HepG2 (cell line): ENCODE measurements at regions not wholly inside any gene's neighbourhood (a gene's known extent, or its start where the extent isn't known, plus 50 kb on each side); places are given as distances from the start of the nearest gene placed in this dataset.

Experiments used
- ATAC-seq: fragments of 200-7000 bp; cut with Tn5 transposase; 3 replicates; pipeline ENCODE4 v1.9.1; 2020; ENCODE audit warnings: mild to moderate bottlenecking, moderate library complexity
- BruUV-seq: library from RNA; stranded (reverse); fragments of 400-500 nt; replicated peaks from 2 replicates; lab custom pipeline; 2021; lab: Mats Ljungman, UMichigan
- CTCF ChIA-PET: fragments of 300-600 bp; formaldehyde crosslinking; extraction: SDS; loops from one replicate; lab custom pipeline; 2021; ENCODE audit warnings: low total read pairs, inconsistent platforms, low intra/inter-chr PET ratio; lab: Yijun Ruan, JAX
- POLR2A ChIA-PET: fragments of 350-600 bp; sonication (Branson Sonifier 250); formaldehyde crosslinking; loops from one replicate; lab custom pipeline; 2020; ENCODE audit warnings: antibody characterized with exemption, inconsistent platforms; lab: Yijun Ruan, JAX
- DNase-seq: peaks from one replicate; pipeline ENCODE4 v3.0.0-alpha.2; 2015; ENCODE audit warnings: low spot score
- FAIRE-seq: peaks from 3 replicates; lab custom pipeline; 2011; peaks lifted over from hg19 to GRCh38; lab: Jason Lieb, UNC
- H2AFZ ChIP-seq: one replicate; pipeline ENCODE4 v1.6.1; 2011; ENCODE audit warnings: low read length, inconsistent platforms
- H3K27ac ChIP-seq: fragments of 300-600 bp; 3 replicates; pipeline ENCODE4 v1.8.0; 2011; ENCODE audit warnings: mixed run types, mild to moderate bottlenecking, mixed read lengths, low read length, inconsistent platforms; ENCODE audit not compliant: insufficient read depth; ENCODE audit errors: extremely low read length
- H3K27me3 ChIP-seq, 2 experiments: fragments of 200-600 bp in 1 of 2; 2 replicates in 1 of 2; 3 replicates in 1 of 2; pipeline versions ENCODE4 v1.6.0 to v1.8.0; 2011; ENCODE audit warnings: low read length in 2 of 2, mild to moderate bottlenecking in 2 of 2, moderate library complexity in 2 of 2, inconsistent platforms in 1 of 2; ENCODE audit not compliant: insufficient read depth in 2 of 2, control insufficient read depth in 1 of 2
- H3K36me3 ChIP-seq, 2 experiments: fragments of 200-600 bp in 1 of 2; replicated peaks in 1 of 2; 2 replicates in 1 of 2; 3 replicates in 1 of 2; pipeline versions ENCODE4 v1.5.1 to v1.8.0; 2011; ENCODE audit warnings: low read length in 2 of 2, inconsistent platforms in 1 of 2; ENCODE audit not compliant: insufficient read depth in 2 of 2, control insufficient read depth in 1 of 2
- H3K4me1 ChIP-seq: 2 replicates; pipeline ENCODE4 v1.5.1; 2012; ENCODE audit warnings: low read length, inconsistent platforms; ENCODE audit not compliant: insufficient read depth
- H3K4me2 ChIP-seq: 2 replicates; pipeline ENCODE4 v1.6.0; 2011; ENCODE audit warnings: low read depth, low read length, inconsistent platforms
- H3K4me3 ChIP-seq, 3 experiments: fragments of 200-600 bp in 1 of 3; sonication (generic), shearing (Covaris generic) in 1 of 3; replicated peaks in 1 of 3; 2 replicates each; pipeline ENCODE4 v1.5.1; 2011 to 2016; ENCODE audit warnings: low read length in 3 of 3, inconsistent platforms in 2 of 3, low read depth in 2 of 3, mild to moderate bottlenecking in 2 of 3, control low read depth in 1 of 3, mixed read lengths in 1 of 3; ENCODE audit not compliant: insufficient read depth in 1 of 3
- H3K79me2 ChIP-seq: one replicate; pipeline ENCODE4 v1.6.1; 2011; ENCODE audit warnings: low read length, inconsistent platforms; ENCODE audit not compliant: insufficient read depth
- H3K9ac ChIP-seq: 2 replicates; pipeline ENCODE4 v1.6.0; 2011; ENCODE audit warnings: mild to moderate bottlenecking, low read depth, low read length, inconsistent platforms; ENCODE audit not compliant: insufficient read depth
- H3K9me3 ChIP-seq: 2 replicates; pipeline ENCODE4 v1.5.1; 2012; ENCODE audit warnings: mild to moderate bottlenecking, low read length
- H4K20me1 ChIP-seq: 2 replicates; pipeline ENCODE4 v1.6.0; 2011; ENCODE audit warnings: inconsistent platforms, mild to moderate bottlenecking, low read length, moderate library complexity; ENCODE audit not compliant: insufficient read depth
- CEBPB ChIP-seq: IDR thresholded peaks from 2 replicates; pipeline ENCODE4 v1.6.1; 2011; ENCODE audit warnings: low read depth, low read length, improper control_type of control experiment, borderline replicate concordance
- KLF6 ChIP-seq: IDR thresholded peaks from 2 replicates; pipeline ENCODE4 v1.8.0; 2016; ENCODE audit warnings: missing biosample characterization, missing genetic modification reagents
- POLR2G ChIP-seq: fragments of 200-400 bp; formaldehyde crosslinking; IDR thresholded peaks from 2 replicates; pipeline ENCODE4 v1.6.1; 2018; ENCODE audit warnings: mild to moderate bottlenecking, low read depth, low read length, moderate library complexity
- PRMT3 ChIP-seq: sonication (generic); formaldehyde crosslinking; IDR thresholded peaks from 2 replicates; pipeline ENCODE4 v1.8.1; 2022; ENCODE audit warnings: low read depth, mild to moderate bottlenecking, moderate library complexity, missing genetic modification reagents, borderline replicate concordance
- ZNF17 ChIP-seq: sonication (generic); formaldehyde crosslinking; IDR thresholded peaks from 2 replicates; pipeline ENCODE4 v1.5.0; 2020; ENCODE audit warnings: mild to moderate bottlenecking, missing genetic modification reagents
- ZNF224 ChIP-seq: sonication (generic); formaldehyde crosslinking; IDR thresholded peaks from 2 replicates; pipeline ENCODE4 v1.5.0; 2020; ENCODE audit warnings: mild to moderate bottlenecking, missing genetic modification reagents
- ZNF552 ChIP-seq: sonication (generic); formaldehyde crosslinking; IDR thresholded peaks from 2 replicates; pipeline ENCODE4 v1.9.0; 2022; ENCODE audit warnings: missing genetic modification reagents, mild to moderate bottlenecking, borderline replicate concordance
- ZNF564 ChIP-seq: sonication (generic); formaldehyde crosslinking; IDR thresholded peaks from 2 replicates; pipeline ENCODE4 v1.8.1; 2023; ENCODE audit warnings: mild to moderate bottlenecking, missing genetic modification reagents
- WGBS: methylation state at CpG from one replicate; pipeline ENCODE4 v1.1.6; 2017; ENCODE audit warnings: low lambda C conversion rate; 5-methylcytosine and 5-hydroxymethylcytosine counted together
- in situ Hi-C: cut with HindIII; loops from 2 replicates; pipeline ENCODE4 v1.10.0; 2017; ENCODE audit warnings: low pct_unique_long_range_greater_than_20kb; ENCODE audit not compliant: extremely low pct_ligation_motif_present
- intact Hi-C: fragments of 100-400 bp; cut with micrococcal nuclease; formaldehyde crosslinking; loops from one replicate; pipeline ENCODE4 v1.10.0; 2022; ENCODE audit not compliant: unreplicated experiment
- TF ChIP-seq, protein P1 (sequence below): sonication (generic); formaldehyde crosslinking; IDR thresholded peaks from 2 replicates; pipeline ENCODE4 v1.5.1; 2020; ENCODE audit warnings: missing genetic modification reagents, mild to moderate bottlenecking, borderline replicate concordance
- TF ChIP-seq, protein P2 (sequence below): sonication (generic); formaldehyde crosslinking; IDR thresholded peaks from 2 replicates; pipeline ENCODE4 v1.4.0; 2020; ENCODE audit warnings: missing genetic modification reagents

DNA sequence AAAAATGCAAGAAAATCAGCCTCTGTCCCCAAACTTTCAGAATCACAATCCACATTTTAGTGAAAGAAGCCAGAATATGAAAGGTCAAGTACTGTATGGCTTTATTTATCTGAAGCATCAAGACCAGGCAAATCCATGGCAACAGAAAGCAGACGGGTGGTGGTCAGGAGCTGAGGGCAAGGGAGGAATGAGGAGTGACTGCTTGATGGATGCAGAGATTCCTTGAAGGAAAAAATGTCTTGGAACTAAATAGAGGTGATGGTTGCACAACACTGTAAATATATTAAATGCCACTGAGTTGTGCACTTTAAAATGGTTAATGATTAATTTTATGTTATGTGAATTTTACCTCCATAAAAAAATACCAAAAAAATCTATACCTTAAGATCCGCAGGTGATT lies 165.1 kb downstream of the GXYLT1 start:
- FAIRE-seq (no peak), DNase-seq (no peak), ATAC-seq (no peak)
- BruUV-seq = no TSS peak
- ChIA-PET CTCF (no interaction called here), POLR2A (no interaction called here)
- intact Hi-C loops (no loop called here), in situ Hi-C loops (no loop called here)
- H3K9me3 ChIP-seq = no peaks in the 10 kb centered on the region
- no peaks in the 10 kb centered on the region for H3K79me2 ChIP-seq
- TF ChIP-seq KLF6 (CRISPR knock-in tag) = no peak
- TF ChIP-seq, protein P1, sequence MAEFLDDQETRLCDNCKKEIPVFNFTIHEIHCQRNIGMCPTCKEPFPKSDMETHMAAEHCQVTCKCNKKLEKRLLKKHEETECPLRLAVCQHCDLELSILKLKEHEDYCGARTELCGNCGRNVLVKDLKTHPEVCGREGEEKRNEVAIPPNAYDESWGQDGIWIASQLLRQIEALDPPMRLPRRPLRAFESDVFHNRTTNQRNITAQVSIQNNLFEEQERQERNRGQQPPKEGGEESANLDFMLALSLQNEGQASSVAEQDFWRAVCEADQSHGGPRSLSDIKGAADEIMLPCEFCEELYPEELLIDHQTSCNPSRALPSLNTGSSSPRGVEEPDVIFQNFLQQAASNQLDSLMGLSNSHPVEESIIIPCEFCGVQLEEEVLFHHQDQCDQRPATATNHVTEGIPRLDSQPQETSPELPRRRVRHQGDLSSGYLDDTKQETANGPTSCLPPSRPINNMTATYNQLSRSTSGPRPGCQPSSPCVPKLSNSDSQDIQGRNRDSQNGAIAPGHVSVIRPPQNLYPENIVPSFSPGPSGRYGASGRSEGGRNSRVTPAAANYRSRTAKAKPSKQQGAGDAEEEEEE (CRISPR knock-in tag) = no peak
- TF ChIP-seq CEBPB = peak; percentile 40; the same call in 1 of the 2 replicates
- H3K4me2 ChIP-seq = no peak overlapping the region
- H3K27ac ChIP-seq = no peak overlapping the region
- peaks cover 25% of the 10 kb centered on the region for H3K4me1 ChIP-seq
- no peak overlapping the region for H3K4me3 ChIP-seq
- H3K27me3 ChIP-seq = no peaks in the 10 kb centered on the region
- no peaks in the 10 kb centered on the region for H3K36me3 ChIP-seq
- no peak overlapping the region for H2AFZ ChIP-seq
- WGBS = 6% methylated on average over 2 of the region's 2 CpGs
- H3K9ac ChIP-seq = no peak overlapping the region
- no peaks in the 10 kb centered on the region for H4K20me1 ChIP-seq

DNA sequence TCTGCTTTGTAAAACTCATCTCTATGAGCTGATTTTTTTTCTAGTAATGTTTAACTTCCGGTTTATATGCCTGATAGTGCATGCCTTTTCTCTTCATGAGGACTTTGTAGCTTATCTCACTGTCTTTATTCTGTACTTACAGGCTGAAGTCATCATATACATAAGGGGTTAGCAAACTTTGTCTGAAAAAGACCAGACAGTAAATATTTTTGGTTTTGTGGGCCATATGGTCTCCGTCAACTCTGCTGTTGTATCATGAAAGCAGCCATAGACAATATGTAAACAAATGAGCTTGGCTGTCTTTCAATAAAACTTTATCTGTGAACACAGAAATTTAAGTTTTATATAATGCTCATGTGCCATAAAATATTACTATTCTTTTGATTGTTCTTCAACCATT lies 172.1 kb downstream of the GXYLT1 start:
- POLR2A ChIA-PET = no interaction called here
- Histone ChIP-seq H3K4me1 (no peaks in the 10 kb centered on the region), H3K4me3 (no peak overlapping the region)
- TF ChIP-seq ZNF17 (CRISPR knock-in tag) = no peak
- TF ChIP-seq ZNF224 (CRISPR knock-in tag) = no peak
- TF ChIP-seq ZNF552 (CRISPR knock-in tag) = no peak
- TF ChIP-seq, protein P2, sequence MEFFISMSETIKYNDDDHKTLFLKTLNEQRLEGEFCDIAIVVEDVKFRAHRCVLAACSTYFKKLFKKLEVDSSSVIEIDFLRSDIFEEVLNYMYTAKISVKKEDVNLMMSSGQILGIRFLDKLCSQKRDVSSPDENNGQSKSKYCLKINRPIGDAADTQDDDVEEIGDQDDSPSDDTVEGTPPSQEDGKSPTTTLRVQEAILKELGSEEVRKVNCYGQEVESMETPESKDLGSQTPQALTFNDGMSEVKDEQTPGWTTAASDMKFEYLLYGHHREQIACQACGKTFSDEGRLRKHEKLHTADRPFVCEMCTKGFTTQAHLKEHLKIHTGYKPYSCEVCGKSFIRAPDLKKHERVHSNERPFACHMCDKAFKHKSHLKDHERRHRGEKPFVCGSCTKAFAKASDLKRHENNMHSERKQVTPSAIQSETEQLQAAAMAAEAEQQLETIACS (CRISPR knock-in tag) = no peak
- TF ChIP-seq POLR2G = no peak
- TF ChIP-seq PRMT3 (CRISPR knock-in tag) = no peak
- TF ChIP-seq ZNF564 = no peak
- TF ChIP-seq, all 625 proteins: peak for 0
- Histone ChIP-seq H3K9ac (no peak overlapping the region), H3K4me2 (no peak overlapping the region), H3K79me2 (no peaks in the 10 kb centered on the region), H4K20me1 (no peaks in the 10 kb centered on the region), H3K9me3 (no peaks in the 10 kb centered on the region), H2AFZ (no peak overlapping the region), H3K36me3 (no peaks in the 10 kb centered on the region), H3K27me3 (no peaks in the 10 kb centered on the region), H3K27ac (no peak overlapping the region)
- in situ Hi-C loops (no loop called here), intact Hi-C loops (no loop called here)
- CTCF ChIA-PET = no interaction called here
- no peak for DNase-seq
- no peak for ATAC-seq
- no peak for FAIRE-seq
- no TSS peak for BruUV-seq
- 20% methylated on average over 2 of the region's 2 CpGs for WGBS
